H1 (cell line): ENCODE measurements at regions not wholly inside any gene's neighbourhood (a gene's known extent, or its start where the extent isn't known, plus 50 kb on each side); places are given as distances from the start of the nearest gene placed in this dataset.

Experiments
- CTCF ChIA-PET: fragments of 300-600 bp; sonication (Branson Sonifier 250); formaldehyde crosslinking; loops from one replicate; lab custom pipeline; 2021; ENCODE audit not compliant: partially characterized antibody; lab: Charles Lee
- POLR2A ChIA-PET: fragments of 300-600 bp; sonication (Branson Sonifier 250); formaldehyde crosslinking; loops from one replicate; lab custom pipeline; 2021; ENCODE audit warnings: inconsistent platforms; ENCODE audit not compliant: partially characterized antibody; lab: Charles Lee
- DNase-seq, 2 experiments: peaks; one replicate each; pipeline versions ENCODE4 v3.0.0 to v3.0.0-alpha.2; 2010 to 2022; ENCODE audit warnings: low spot score in 2 of 2, low read depth in 1 of 2, mixed read lengths in 1 of 2
- FAIRE-seq: peaks from 2 replicates; lab custom pipeline; 2011; peaks lifted over from hg19 to GRCh38; lab: Jason Lieb, UNC
- H2AFZ ChIP-seq: 2 replicates; pipeline ENCODE4 v1.8.1; 2012; ENCODE audit warnings: low read length, inconsistent platforms
- H2AK5ac ChIP-seq: 2 replicates; pipeline ENCODE4 v1.6.1; 2013; ENCODE audit warnings: low read depth, low read length
- H2BK120ac ChIP-seq: replicated peaks from 2 replicates; pipeline ENCODE3; 2013; ENCODE audit warnings: low read depth, low read length, inconsistent platforms
- H2BK12ac ChIP-seq: 2 replicates; pipeline ENCODE4 v1.6.1; 2013; ENCODE audit warnings: low read depth, low read length
- H2BK15ac ChIP-seq: 2 replicates; pipeline ENCODE4 v1.6.1; 2013; ENCODE audit warnings: low read length
- H2BK20ac ChIP-seq: 2 replicates; pipeline ENCODE4 v1.6.1; 2013; ENCODE audit warnings: low read length
- H2BK5ac ChIP-seq: 2 replicates; pipeline ENCODE4 v1.6.1; 2013; ENCODE audit warnings: low read depth, low read length
- H3K14ac ChIP-seq: 2 replicates; pipeline ENCODE4 v1.6.1; 2013; ENCODE audit warnings: inconsistent platforms; ENCODE audit not compliant: insufficient read length
- H3K18ac ChIP-seq: 2 replicates; pipeline ENCODE4 v1.6.1; 2013; ENCODE audit warnings: low read length; ENCODE audit errors: extremely low read depth
- H3K23ac ChIP-seq: 2 replicates; pipeline ENCODE4 v1.6.1; 2013; ENCODE audit warnings: inconsistent platforms; ENCODE audit not compliant: insufficient read length
- H3K23me2 ChIP-seq: 2 replicates; pipeline ENCODE4 v1.6.1; 2013; ENCODE audit warnings: low read depth, low read length
- H3K27ac ChIP-seq: 2 replicates; pipeline ENCODE4 v1.6.1; 2011; ENCODE audit warnings: low read depth, low read length, inconsistent platforms
- H3K27me3 ChIP-seq, 4 experiments: replicated peaks in 1 of 4; 1 replicate in 1 of 4; 2 replicates in 3 of 4; pipeline versions ENCODE4 v1.6.1 to v1.8.1; 2011 to 2013; ENCODE audit warnings: low read length in 3 of 4, mild to moderate bottlenecking in 3 of 4, inconsistent platforms in 2 of 4, mixed read lengths in 2 of 4, moderate library complexity in 1 of 4; ENCODE audit not compliant: control insufficient read depth in 3 of 4, insufficient read depth in 3 of 4; ENCODE audit errors: extremely low read depth in 1 of 4
- H3K36me3 ChIP-seq, 4 experiments: 2 replicates each; pipeline versions ENCODE4 v1.6.1 to v1.8.1; 2011 to 2013; ENCODE audit warnings: mild to moderate bottlenecking in 4 of 4, low read length in 3 of 4, moderate library complexity in 2 of 4, control low read depth in 1 of 4, inconsistent platforms in 1 of 4; ENCODE audit not compliant: insufficient read depth in 4 of 4, control insufficient read depth in 2 of 4
- H3K4ac ChIP-seq: replicated peaks from 2 replicates; pipeline ENCODE3; 2013; ENCODE audit warnings: low read length, low read depth, mixed read lengths, inconsistent platforms; ENCODE audit not compliant: insufficient read length
- H3K4me1 ChIP-seq, 4 experiments: replicated peaks in 1 of 4; 1 replicate in 1 of 4; 2 replicates in 3 of 4; pipeline versions ENCODE4 v1.6.1 to v1.8.1; 2011 to 2013; ENCODE audit warnings: low read length in 3 of 4, inconsistent platforms in 2 of 4, mixed read lengths in 1 of 4; ENCODE audit not compliant: insufficient read depth in 4 of 4, control insufficient read depth in 3 of 4
- H3K4me2 ChIP-seq, 2 experiments: 2 replicates each; pipeline versions ENCODE4 v1.6.1 to v1.8.1; 2011 to 2013; ENCODE audit warnings: low read depth in 2 of 2, low read length in 2 of 2, control low read depth in 1 of 2, inconsistent platforms in 1 of 2, mild to moderate bottlenecking in 1 of 2; ENCODE audit not compliant: insufficient read depth in 1 of 2
- H3K4me3 ChIP-seq, 4 experiments: fragments of 200-600, 300-600 bp in 1 of 4; sonication (generic), shearing (Covaris generic), sonication (Bioruptor Twin) in 1 of 4; 2 replicates each; pipeline versions ENCODE4 v1.5.1 to v1.8.1; 2011 to 2016; ENCODE audit warnings: low read length in 4 of 4, low read depth in 3 of 4, control low read depth in 2 of 4, inconsistent platforms in 2 of 4, mild to moderate bottlenecking in 2 of 4, mixed read lengths in 1 of 4, moderate library complexity in 1 of 4; ENCODE audit not compliant: insufficient read depth in 2 of 4; ENCODE audit errors: extremely low read depth in 1 of 4
- H3K56ac ChIP-seq: replicated peaks from 2 replicates; pipeline ENCODE3; 2013; ENCODE audit warnings: low read depth, mild to moderate bottlenecking, mixed read lengths, low read length, inconsistent platforms; ENCODE audit not compliant: insufficient read length
- H3K79me1 ChIP-seq: 2 replicates; pipeline ENCODE4 v1.6.1; 2013; ENCODE audit warnings: low read depth, low read length, control low read depth
- H3K79me2 ChIP-seq, 2 experiments: 2 replicates each; pipeline versions ENCODE4 v1.6.1 to v1.8.1; 2012 to 2013; ENCODE audit warnings: low read length in 2 of 2, mild to moderate bottlenecking in 2 of 2, inconsistent platforms in 1 of 2; ENCODE audit not compliant: insufficient read depth in 2 of 2, control insufficient read depth in 1 of 2
- H3K9ac ChIP-seq, 4 experiments: replicated peaks in 1 of 4; 1 replicate in 1 of 4; 2 replicates in 3 of 4; pipeline versions ENCODE4 v1.6.1 to v1.8.1; 2011 to 2013; ENCODE audit warnings: low read depth in 3 of 4, low read length in 3 of 4, control low read depth in 2 of 4, mild to moderate bottlenecking in 2 of 4, moderate library complexity in 2 of 4, inconsistent platforms in 1 of 4; ENCODE audit errors: extremely low read depth in 1 of 4
- H3K9me3 ChIP-seq, 2 experiments: 2 replicates each; pipeline versions ENCODE4 v1.6.1 to v1.8.1; 2012 to 2013; ENCODE audit warnings: mild to moderate bottlenecking in 2 of 2, moderate library complexity in 2 of 2, control low read depth in 1 of 2, inconsistent platforms in 1 of 2, low read depth in 1 of 2, low read length in 1 of 2, mixed read lengths in 1 of 2; ENCODE audit not compliant: insufficient read depth in 2 of 2
- H4K20me1 ChIP-seq, 2 experiments: replicated peaks in 1 of 2; 2 replicates each; pipeline versions ENCODE3 to v1.8.1; 2011 to 2013; ENCODE audit warnings: inconsistent platforms in 2 of 2, low read length in 2 of 2, mild to moderate bottlenecking in 1 of 2; ENCODE audit not compliant: insufficient read depth in 2 of 2, control insufficient read depth in 1 of 2
- H4K5ac ChIP-seq: 2 replicates; pipeline ENCODE4 v1.6.1; 2013; ENCODE audit warnings: low read length, low read depth, mixed read lengths, inconsistent platforms; ENCODE audit not compliant: insufficient read length
- H4K8ac ChIP-seq: 2 replicates; pipeline ENCODE4 v1.8.0; 2013; ENCODE audit warnings: mild to moderate bottlenecking, moderate library complexity, low read length, inconsistent platforms; ENCODE audit not compliant: insufficient read depth; ENCODE audit errors: extremely low read depth
- H4K91ac ChIP-seq: replicated peaks from 2 replicates; pipeline ENCODE3; 2013; ENCODE audit warnings: low read length, mixed read lengths, inconsistent platforms; ENCODE audit not compliant: insufficient read length
- CHD2 ChIP-seq: IDR thresholded peaks from 2 replicates; pipeline ENCODE4 v1.6.1; 2012; ENCODE audit warnings: low read length, improper control_type of control experiment
- EZH2 ChIP-seq: fragments of 200-600 bp; sonication (generic); IDR thresholded peaks from 2 replicates; pipeline ENCODE4 v1.7.1; 2012; ENCODE audit warnings: low read depth, mild to moderate bottlenecking, moderate library complexity, low read length, inconsistent platforms; ENCODE audit not compliant: severe bottlenecking
- HDAC6 ChIP-seq: IDR thresholded peaks from one replicate; pipeline ENCODE4 v1.7.1; 2012; ENCODE audit warnings: low read depth, mild to moderate bottlenecking, inconsistent platforms, low read length, moderate library complexity
- KDM1A ChIP-seq: fragments of 200-600, 300-600 bp; sonication (generic); IDR thresholded peaks from 2 replicates; pipeline ENCODE4 v1.7.1; 2016; ENCODE audit warnings: mild to moderate bottlenecking, low read length, borderline replicate concordance
- NANOG ChIP-seq: IDR thresholded peaks from 2 replicates; pipeline ENCODE4 v1.6.1; 2011; ENCODE audit warnings: low read length, low read depth, mild to moderate bottlenecking, inconsistent platforms; ENCODE audit not compliant: insufficient read depth, poor library complexity, severe bottlenecking
- POLR2A ChIP-seq, 2 experiments: IDR thresholded peaks; 1 replicate in 1 of 2; 2 replicates in 1 of 2; pipeline ENCODE4 v1.6.1; 2011; ENCODE audit warnings: low read depth in 2 of 2, low read length in 2 of 2, mild to moderate bottlenecking in 2 of 2; ENCODE audit errors: control extremely low read depth in 1 of 2
- POU5F1 ChIP-seq: IDR thresholded peaks from 2 replicates; pipeline ENCODE4 v1.6.1; 2011; ENCODE audit warnings: low read depth, mild to moderate bottlenecking, low read length, moderate library complexity
- RBBP5 ChIP-seq: IDR thresholded peaks from 2 replicates; pipeline ENCODE4 v1.7.1; 2012; ENCODE audit warnings: low read depth, mild to moderate bottlenecking, inconsistent platforms, low read length, moderate library complexity, borderline replicate concordance
- RNF2 ChIP-seq: fragments of 200-900, 300-1000 bp; sonication (generic); IDR thresholded peaks from 2 replicates; pipeline ENCODE4 v1.7.1; 2016; ENCODE audit warnings: borderline replicate concordance, low read depth, mild to moderate bottlenecking, antibody characterized with exemption, low read length; ENCODE audit not compliant: poor library complexity, severe bottlenecking; ENCODE audit errors: missing control alignments
- RXRA ChIP-seq: IDR thresholded peaks from 2 replicates; pipeline ENCODE4 v1.6.1; 2011; ENCODE audit warnings: low read depth, mild to moderate bottlenecking, low read length, moderate library complexity; ENCODE audit not compliant: insufficient read depth
- SP1 ChIP-seq: IDR thresholded peaks from 2 replicates; pipeline ENCODE4 v1.6.1; 2011; ENCODE audit warnings: low read depth, low read length
- TBP ChIP-seq: IDR thresholded peaks from 2 replicates; pipeline ENCODE4 v1.6.1; 2011; ENCODE audit warnings: low read depth, low read length, improper control_type of control experiment
- WGBS, 2 experiments: shearing (Covaris generic) in 1 of 2; methylation state at CpG; one replicate each; pipeline versions ENCODE4 v1.1.6 to v1.1.7; 2013 to 2015; ENCODE audit warnings: low lambda C conversion rate in 2 of 2, mixed read lengths in 2 of 2, inconsistent platforms in 1 of 2, low coverage in 1 of 2, missing lambda C conversion rate in 1 of 2; ENCODE audit not compliant: insufficient replicate concordance in 2 of 2, insufficient coverage in 1 of 2, insufficient read length in 1 of 2; ENCODE audit errors: extremely low coverage in 1 of 2, missing lambda C conversion rate in 1 of 2; 5-methylcytosine and 5-hydroxymethylcytosine counted together

DNA sequence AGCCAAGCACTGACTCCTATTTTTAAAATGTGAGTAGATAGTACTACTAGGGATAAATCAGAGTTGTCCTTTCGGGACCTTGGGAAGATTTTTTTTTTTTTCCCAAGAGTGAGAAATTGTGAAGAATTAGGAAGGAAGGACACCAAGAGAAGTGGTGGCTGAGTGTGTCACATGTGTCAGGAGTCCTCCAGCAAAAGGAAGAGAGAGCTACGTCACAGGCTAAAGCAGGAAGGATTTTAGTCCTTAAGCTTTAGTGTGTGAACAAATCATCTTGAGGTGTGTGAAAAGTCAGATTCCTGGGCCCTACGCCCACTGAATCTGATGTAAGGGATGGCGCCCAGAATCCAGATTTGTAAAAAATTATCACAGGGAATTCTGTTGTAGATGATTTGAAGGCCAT is 172.7 kb downstream of the SERPINI1 start:
- CTCF ChIA-PET: interaction anchor here (1.2 to 1.4 kb wide), 2 partner anchors 129 to 133 kb away, joined by 3 to 4 read pairs; no protein-coding TSS in a partner anchor
- POLR2A ChIA-PET: no interaction called here
- no peak overlapping the region for H3K4me3 ChIP-seq
- no peak overlapping the region for H2BK5ac ChIP-seq
- H3K4ac ChIP-seq: no peak overlapping the region
- DNase-seq (no peak), FAIRE-seq (no peak)
- no peaks in the 10 kb centered on the region for H3K23me2 ChIP-seq
- no peaks in the 10 kb centered on the region for H3K9me3 ChIP-seq
- 87% methylated on average over 4 of the region's 4 CpGs; no CpG with 5 or more reads in 1 of the 2 experiments for WGBS, 2 experiments
- H3K4me1 ChIP-seq: no peaks in the 10 kb centered on the region
- H4K20me1 ChIP-seq: no peaks in the 10 kb centered on the region
- H3K23ac ChIP-seq: no peak overlapping the region
- no peak overlapping the region for H3K56ac ChIP-seq
- H2BK120ac ChIP-seq: no peak overlapping the region
- H2BK20ac ChIP-seq: no peak overlapping the region
- no peaks in the 10 kb centered on the region for H3K79me2 ChIP-seq
- H3K9ac ChIP-seq: no peak overlapping the region; a peak in 1 of 7 replicates
- no peaks in the 10 kb centered on the region for H3K27me3 ChIP-seq
- no peak overlapping the region for H2BK15ac ChIP-seq
- no peak overlapping the region for H2AFZ ChIP-seq
- H4K5ac ChIP-seq: no peak overlapping the region
- no peak overlapping the region for H2BK12ac ChIP-seq
- H2AK5ac ChIP-seq: no peak overlapping the region
- no peak overlapping the region for H3K14ac ChIP-seq
- no peak overlapping the region for H3K27ac ChIP-seq
- H3K79me1 ChIP-seq: no peaks in the 10 kb centered on the region
- no peaks in the 10 kb centered on the region for H3K36me3 ChIP-seq
- no peak overlapping the region for H4K91ac ChIP-seq
- H4K8ac ChIP-seq: no peak overlapping the region
- H3K4me2 ChIP-seq: no peak overlapping the region
- no peak overlapping the region for H3K18ac ChIP-seq
- TF ChIP-seq TBP (no peak), POU5F1 (no peak), CHD2 (no peak), RNF2 (no peak), RBBP5 (no peak), SP1 (no peak), KDM1A (no peak), NANOG (no peak), EZH2 (no peak), HDAC6 (no peak), POLR2A (IDR thresholded peaks at IDR 0.05; ENCODE audit: control extremely low read depth in 1 of 2, low read depth in 2 of 2, low read length in 2 of 2) (no peak), RXRA (no peak)
